DND-41 (cell line): ENCODE measurements at regions not wholly inside any gene's neighbourhood (a gene's known extent, or its start where the extent isn't known, plus 50 kb on each side); places are given as distances from the start of the nearest gene placed in this dataset.

ENCODE experiments used
- EZH2 ChIP-seq: IDR thresholded peaks from 3 replicates; pipeline ENCODE4 v1.6.1; 2012; ENCODE audit warnings: borderline replicate concordance, low read depth, mild to moderate bottlenecking, moderate library complexity, low read length, inconsistent platforms; ENCODE audit not compliant: severe bottlenecking
- TF ChIP-seq, protein P1 (sequence below): IDR thresholded peaks from 2 replicates; pipeline ENCODE4 v1.5.1; 2012; ENCODE audit warnings: borderline replicate concordance, low read length, moderate library complexity, mild to moderate bottlenecking; ENCODE audit not compliant: poor library complexity, severe bottlenecking; ENCODE audit errors: extremely low read depth

DNA sequence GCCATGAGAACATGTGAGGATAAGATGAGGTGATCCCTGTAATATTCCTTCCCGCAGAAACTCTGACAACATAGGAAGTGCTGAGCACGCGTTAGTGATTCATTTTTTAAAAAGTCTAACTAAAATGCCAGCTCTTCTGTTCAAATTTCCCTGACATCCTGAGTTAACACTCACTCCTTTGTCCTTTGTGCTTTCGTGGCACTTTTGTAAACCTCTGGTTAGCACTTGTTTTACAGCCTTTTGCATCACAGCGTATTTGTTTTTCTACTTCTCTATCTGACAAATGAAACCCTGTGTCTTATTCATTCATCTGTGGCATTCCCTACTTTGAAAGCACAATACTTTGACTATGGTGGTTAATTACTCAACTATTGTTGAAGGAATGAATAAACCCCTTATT lies 313.6 kb downstream of the NUAK1 start:
- TF ChIP-seq, protein P1, sequence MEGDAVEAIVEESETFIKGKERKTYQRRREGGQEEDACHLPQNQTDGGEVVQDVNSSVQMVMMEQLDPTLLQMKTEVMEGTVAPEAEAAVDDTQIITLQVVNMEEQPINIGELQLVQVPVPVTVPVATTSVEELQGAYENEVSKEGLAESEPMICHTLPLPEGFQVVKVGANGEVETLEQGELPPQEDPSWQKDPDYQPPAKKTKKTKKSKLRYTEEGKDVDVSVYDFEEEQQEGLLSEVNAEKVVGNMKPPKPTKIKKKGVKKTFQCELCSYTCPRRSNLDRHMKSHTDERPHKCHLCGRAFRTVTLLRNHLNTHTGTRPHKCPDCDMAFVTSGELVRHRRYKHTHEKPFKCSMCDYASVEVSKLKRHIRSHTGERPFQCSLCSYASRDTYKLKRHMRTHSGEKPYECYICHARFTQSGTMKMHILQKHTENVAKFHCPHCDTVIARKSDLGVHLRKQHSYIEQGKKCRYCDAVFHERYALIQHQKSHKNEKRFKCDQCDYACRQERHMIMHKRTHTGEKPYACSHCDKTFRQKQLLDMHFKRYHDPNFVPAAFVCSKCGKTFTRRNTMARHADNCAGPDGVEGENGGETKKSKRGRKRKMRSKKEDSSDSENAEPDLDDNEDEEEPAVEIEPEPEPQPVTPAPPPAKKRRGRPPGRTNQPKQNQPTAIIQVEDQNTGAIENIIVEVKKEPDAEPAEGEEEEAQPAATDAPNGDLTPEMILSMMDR = no peak
- no peak for TF ChIP-seq EZH2
